ENCODE measurements at regions not wholly inside any gene's neighbourhood (a gene's known extent, or its start where the extent isn't known, plus 50 kb on each side); places are given as distances from the start of the nearest gene placed in this dataset.
"Not testable (repeated sequence)": the region's sequence is repeated elsewhere in the genome, so short reads cannot be mapped to it uniquely, and the experiment has no call there.

GRCh38 chr17:14522795-14523387 lies 222.0 kb downstream of the HS3ST3B1 start:
- Histone ChIP-seq H3K23ac (ENCODE audit: low read length) (no peak overlapping the region), H2BK5ac (ENCODE audit: low read length) (no peak overlapping the region), H2AK5ac (ENCODE audit: low read length) (no peak overlapping the region), H3K27me3 (ENCODE audit: insufficient read depth, low read length, poor library complexity) (no peaks in the 10 kb centered on the region), H3K4me3 (ENCODE audit: low read length) (no peak overlapping the region), H4K8ac (ENCODE audit: low read depth, low read length) (no peak overlapping the region), H2BK120ac (ENCODE audit: low read depth, low read length) (no peak overlapping the region), H4K5ac (ENCODE audit: low read length) (no peak overlapping the region), H3K79me1 (ENCODE audit: low read length) (no peaks in the 10 kb centered on the region), H2BK15ac (replicated peaks; ENCODE audit: low read depth) (no peak overlapping the region), H3K18ac (ENCODE audit: low read length) (no peak overlapping the region), H3K56ac (ENCODE audit: low read length) (no peak overlapping the region), H3K27ac (ENCODE audit: low read depth, low read length) (no peak overlapping the region), H3K79me2 (ENCODE audit: control insufficient read depth, insufficient read depth, low read length) (no peaks in the 10 kb centered on the region), H3K4me2 (ENCODE audit: low read length) (no peak overlapping the region), H3K9ac (ENCODE audit: low read length) (no peak overlapping the region), H3K36me3 (ENCODE audit: control insufficient read depth, insufficient read depth, low read length) (no peaks in the 10 kb centered on the region), H3K4me1 (ENCODE audit: control insufficient read depth, low read depth, low read length) (peaks cover 2% of the 10 kb centered on the region), H3K4ac (ENCODE audit: low read depth, low read length) (no peak overlapping the region)
- DNase-seq, result peak; percentile 74
- WGBS (ENCODE audit: extremely low coverage, insufficient coverage, low lambda C conversion rate), result no CpG with 5 or more reads among the region's 3 CpGs

DNA sequence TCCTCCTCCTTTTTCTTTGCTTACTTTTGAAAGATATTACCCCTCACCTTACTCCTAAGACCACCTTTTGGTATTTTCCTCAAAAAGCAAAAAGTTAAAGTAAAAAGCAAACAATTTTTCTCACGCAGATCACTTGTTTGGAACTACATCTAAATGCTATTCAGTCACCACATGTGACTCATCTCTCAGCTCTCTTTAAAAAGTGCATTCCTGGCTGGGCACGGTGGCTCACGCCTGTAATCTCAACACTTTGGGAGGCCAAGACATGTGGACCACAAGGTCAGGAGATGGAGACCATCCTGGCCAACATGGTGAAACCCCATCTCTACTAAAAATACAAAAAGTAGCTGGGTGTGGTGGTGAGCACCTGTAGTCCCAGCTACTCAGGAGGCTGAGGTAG lies 218.0 kb downstream of the HS3ST3B1 start:
- not testable (repeated sequence) for H3K4me3 ChIP-seq (ENCODE audit: low read length); H3K79me1 ChIP-seq (ENCODE audit: low read length); H4K5ac ChIP-seq (ENCODE audit: low read length); H3K36me3 ChIP-seq (ENCODE audit: control insufficient read depth, insufficient read depth, low read length); H3K4me2 ChIP-seq (ENCODE audit: low read length); H3K4me1 ChIP-seq (ENCODE audit: control insufficient read depth, low read depth, low read length); H3K79me2 ChIP-seq (ENCODE audit: control insufficient read depth, insufficient read depth, low read length); H2BK15ac ChIP-seq (replicated peaks; ENCODE audit: low read depth); H3K23ac ChIP-seq (ENCODE audit: low read length); H3K27me3 ChIP-seq (ENCODE audit: insufficient read depth, low read length, poor library complexity); H2AK5ac ChIP-seq (ENCODE audit: low read length); H3K56ac ChIP-seq (ENCODE audit: low read length); H2BK120ac ChIP-seq (ENCODE audit: low read depth, low read length); H4K8ac ChIP-seq (ENCODE audit: low read depth, low read length); H2BK5ac ChIP-seq (ENCODE audit: low read length); DNase-seq; H3K9ac ChIP-seq (ENCODE audit: low read length); H3K4ac ChIP-seq (ENCODE audit: low read depth, low read length); H3K18ac ChIP-seq (ENCODE audit: low read length); H3K27ac ChIP-seq (ENCODE audit: low read depth, low read length)
- WGBS (ENCODE audit: extremely low coverage, insufficient coverage, low lambda C conversion rate), result no CpG with 5 or more reads among the region's 3 CpGs

DNA sequence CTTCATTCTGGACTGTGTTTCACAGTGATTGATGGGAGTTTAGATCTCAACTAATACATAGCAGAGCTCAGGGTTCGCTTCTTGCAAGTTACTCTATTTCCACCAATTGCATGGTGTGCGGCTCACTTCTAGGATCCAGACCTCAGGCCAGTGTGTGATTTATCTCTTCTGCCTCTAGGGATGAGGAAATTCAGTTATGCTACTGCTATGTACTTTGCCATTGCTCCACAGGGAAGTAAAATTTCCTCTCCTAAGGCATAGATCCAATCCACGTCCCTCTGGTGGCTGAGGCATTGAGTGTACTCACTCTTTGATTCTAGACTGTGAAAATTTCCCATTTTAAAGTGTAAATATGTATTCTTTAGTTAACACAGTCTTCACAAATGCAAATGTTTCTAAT lies 214.1 kb downstream of the HS3ST3B1 start:
- Histone ChIP-seq H3K36me3 (ENCODE audit: control insufficient read depth, insufficient read depth, low read length) (no peaks in the 10 kb centered on the region), H3K79me1 (ENCODE audit: low read length) (no peaks in the 10 kb centered on the region), H4K5ac (ENCODE audit: low read length) (no peak overlapping the region), H2BK5ac (ENCODE audit: low read length) (no peak overlapping the region), H3K56ac (ENCODE audit: low read length) (no peak overlapping the region), H3K79me2 (ENCODE audit: control insufficient read depth, insufficient read depth, low read length) (no peaks in the 10 kb centered on the region), H2BK15ac (replicated peaks; ENCODE audit: low read depth) (no peak overlapping the region), H3K4me2 (ENCODE audit: low read length) (no peak overlapping the region), H3K9ac (ENCODE audit: low read length) (no peak overlapping the region), H3K27me3 (ENCODE audit: insufficient read depth, low read length, poor library complexity) (no peaks in the 10 kb centered on the region), H4K8ac (ENCODE audit: low read depth, low read length) (no peak overlapping the region), H3K18ac (ENCODE audit: low read length) (no peak overlapping the region), H2AK5ac (ENCODE audit: low read length) (no peak overlapping the region), H3K4me1 (ENCODE audit: control insufficient read depth, low read depth, low read length) (no peaks in the 10 kb centered on the region), H2BK120ac (ENCODE audit: low read depth, low read length) (no peak overlapping the region), H3K27ac (ENCODE audit: low read depth, low read length) (no peak overlapping the region), H3K23ac (ENCODE audit: low read length) (no peak overlapping the region), H3K4ac (ENCODE audit: low read depth, low read length) (no peak overlapping the region), H3K4me3 (ENCODE audit: low read length) (no peak overlapping the region)
- WGBS (ENCODE audit: extremely low coverage, insufficient coverage, low lambda C conversion rate), result no CpG with 5 or more reads among the region's 3 CpGs
- DNase-seq, result no peak

GRCh38 chr17:14513835-14514234 lies 213.0 kb downstream of the HS3ST3B1 start:
- Histone ChIP-seq H2BK120ac (ENCODE audit: low read depth, low read length) (no peak overlapping the region), H3K4me3 (ENCODE audit: low read length) (no peak overlapping the region), H3K79me2 (ENCODE audit: control insufficient read depth, insufficient read depth, low read length) (no peaks in the 10 kb centered on the region), H2BK15ac (replicated peaks; ENCODE audit: low read depth) (no peak overlapping the region), H4K8ac (ENCODE audit: low read depth, low read length) (no peak overlapping the region), H3K27me3 (ENCODE audit: insufficient read depth, low read length, poor library complexity) (no peaks in the 10 kb centered on the region), H2AK5ac (ENCODE audit: low read length) (no peak overlapping the region), H3K27ac (ENCODE audit: low read depth, low read length) (no peak overlapping the region), H3K9ac (ENCODE audit: low read length) (no peak overlapping the region), H2BK5ac (ENCODE audit: low read length) (no peak overlapping the region), H3K36me3 (ENCODE audit: control insufficient read depth, insufficient read depth, low read length) (no peaks in the 10 kb centered on the region), H3K56ac (ENCODE audit: low read length) (no peak overlapping the region), H3K18ac (ENCODE audit: low read length) (no peak overlapping the region), H3K4me1 (ENCODE audit: control insufficient read depth, low read depth, low read length) (no peaks in the 10 kb centered on the region), H3K23ac (ENCODE audit: low read length) (no peak overlapping the region), H3K79me1 (ENCODE audit: low read length) (no peaks in the 10 kb centered on the region), H3K4me2 (ENCODE audit: low read length) (no peak overlapping the region), H4K5ac (ENCODE audit: low read length) (no peak overlapping the region), H3K4ac (ENCODE audit: low read depth, low read length) (no peak overlapping the region)
- no CpG with 5 or more reads among the region's 3 CpGs for WGBS (ENCODE audit: extremely low coverage, insufficient coverage, low lambda C conversion rate)
- DNase-seq, result peak; percentile 28

GRCh38 chr17:14510136-14510535 lies 209.3 kb downstream of the HS3ST3B1 start:
- no CpG with 5 or more reads among the region's 3 CpGs for WGBS (ENCODE audit: extremely low coverage, insufficient coverage, low lambda C conversion rate)
- Histone ChIP-seq H3K9ac (ENCODE audit: low read length) (no peak overlapping the region), H3K18ac (ENCODE audit: low read length) (no peak overlapping the region), H2AK5ac (ENCODE audit: low read length) (no peak overlapping the region), H3K27me3 (ENCODE audit: insufficient read depth, low read length, poor library complexity) (no peaks in the 10 kb centered on the region), H3K79me1 (ENCODE audit: low read length) (no peaks in the 10 kb centered on the region), H3K4ac (ENCODE audit: low read depth, low read length) (no peak overlapping the region), H3K36me3 (ENCODE audit: control insufficient read depth, insufficient read depth, low read length) (no peaks in the 10 kb centered on the region), H2BK5ac (ENCODE audit: low read length) (no peak overlapping the region), H4K5ac (ENCODE audit: low read length) (no peak overlapping the region), H3K27ac (ENCODE audit: low read depth, low read length) (no peak overlapping the region), H2BK120ac (ENCODE audit: low read depth, low read length) (no peak overlapping the region), H3K23ac (ENCODE audit: low read length) (no peak overlapping the region), H3K4me3 (ENCODE audit: low read length) (no peak overlapping the region), H3K4me1 (ENCODE audit: control insufficient read depth, low read depth, low read length) (peaks cover 3% of the 10 kb centered on the region), H4K8ac (ENCODE audit: low read depth, low read length) (no peak overlapping the region), H2BK15ac (replicated peaks; ENCODE audit: low read depth) (no peak overlapping the region), H3K79me2 (ENCODE audit: control insufficient read depth, insufficient read depth, low read length) (no peaks in the 10 kb centered on the region), H3K4me2 (ENCODE audit: low read length) (no peak overlapping the region), H3K56ac (ENCODE audit: low read length) (no peak overlapping the region)
- peak; percentile 45 for DNase-seq

- no peak overlapping the region for H3K4me2 ChIP-seq (ENCODE audit: low read length)
- WGBS (ENCODE audit: extremely low coverage, insufficient coverage, low lambda C conversion rate), result no CpG with 5 or more reads among the region's 5 CpGs
- H3K36me3 ChIP-seq (ENCODE audit: control insufficient read depth, insufficient read depth, low read length), result no peaks in the 10 kb centered on the region
- no peak overlapping the region for H3K56ac ChIP-seq (ENCODE audit: low read length)
- no peaks in the 10 kb centered on the region for H3K79me1 ChIP-seq (ENCODE audit: low read length)
- no peak overlapping the region for H4K5ac ChIP-seq (ENCODE audit: low read length)
- no peak overlapping the region for H3K18ac ChIP-seq (ENCODE audit: low read length)
- no peaks in the 10 kb centered on the region for H3K27me3 ChIP-seq (ENCODE audit: insufficient read depth, low read length, poor library complexity)
- peak overlapping the region; percentile 20 for H3K4ac ChIP-seq (ENCODE audit: low read depth, low read length)
- no peak overlapping the region for H2BK15ac ChIP-seq (replicated peaks; ENCODE audit: low read depth)
- no peak overlapping the region for H2BK120ac ChIP-seq (ENCODE audit: low read depth, low read length)
- no peak overlapping the region for H3K9ac ChIP-seq (ENCODE audit: low read length)
- H4K8ac ChIP-seq (ENCODE audit: low read depth, low read length), result no peak overlapping the region
- H3K27ac ChIP-seq (ENCODE audit: low read depth, low read length), result no peak overlapping the region
- H3K4me3 ChIP-seq (ENCODE audit: low read length), result no peak overlapping the region
- H3K79me2 ChIP-seq (ENCODE audit: control insufficient read depth, insufficient read depth, low read length), result no peaks in the 10 kb centered on the region
- no peak overlapping the region for H2AK5ac ChIP-seq (ENCODE audit: low read length)
- DNase-seq, result no peak
- H3K23ac ChIP-seq (ENCODE audit: low read length), result no peak overlapping the region
- peaks cover 3% of the 10 kb centered on the region for H3K4me1 ChIP-seq (ENCODE audit: control insufficient read depth, low read depth, low read length)
- no peak overlapping the region for H2BK5ac ChIP-seq (ENCODE audit: low read length)
Observed at GRCh38 chr17:14508156-14508555, 207.3 kb downstream of the HS3ST3B1 start.

Data from mesendoderm (in vitro differentiated cells).